K562 (cell line): ENCODE measurements at regions not wholly inside any gene's neighbourhood (a gene's known extent, or its start where the extent isn't known, plus 50 kb on each side); places are given as distances from the start of the nearest gene placed in this dataset.

Source experiments
- ATAC-seq: fragments of 200-7000 bp; cut with Tn5 transposase; 3 replicates; pipeline ENCODE4 v1.9.1; 2020; ENCODE audit warnings: moderate library complexity
- BruUV-seq: library from RNA; stranded (reverse); fragments of 400-500 nt; replicated peaks from 2 replicates; lab custom pipeline; 2021; lab: Mats Ljungman, UMichigan
- CTCF ChIA-PET: fragments of 300-600 bp; formaldehyde crosslinking; extraction: SDS; loops from one replicate; lab custom pipeline; 2021; ENCODE audit warnings: low intra/inter-chr PET ratio; lab: Yijun Ruan, JAX
- POLR2A ChIA-PET: fragments of 300-600, 350-650 bp; sonication (Branson Sonifier 250); formaldehyde crosslinking; extraction: SDS; loops from one replicate; lab custom pipeline; 2021; ENCODE audit warnings: antibody characterized with exemption, inconsistent platforms; lab: Yijun Ruan, JAX
- DNase-seq, 4 experiments: peaks; one replicate each; pipeline versions ENCODE4 v3.0.0 to v3.0.0-alpha.2; 2011 to 2018; ENCODE audit warnings: low spot score in 3 of 4, mixed read lengths in 3 of 4; ENCODE audit errors: extremely low read depth in 1 of 4
- FAIRE-seq: peaks from 2 replicates; lab custom pipeline; 2011; peaks lifted over from hg19 to GRCh38; lab: Jason Lieb, UNC
- H2AFZ ChIP-seq: 2 replicates; pipeline ENCODE4 v1.6.0; 2011; ENCODE audit warnings: low read depth, low read length, control low read depth, inconsistent platforms
- H3K27ac ChIP-seq: fragments of 200-600 bp; 3 replicates; pipeline ENCODE4 v1.8.0; 2011; ENCODE audit warnings: low read depth, mild to moderate bottlenecking, control low read depth, inconsistent platforms, low read length, moderate library complexity, mixed read lengths; ENCODE audit errors: extremely low read depth
- H3K27me3 ChIP-seq, 2 experiments: fragments of 300-600 bp in 1 of 2; 2 replicates in 1 of 2; 3 replicates in 1 of 2; pipeline versions ENCODE4 v1.6.0 to v1.8.0; 2011; ENCODE audit warnings: inconsistent platforms in 2 of 2, low read length in 2 of 2, mild to moderate bottlenecking in 1 of 2, mixed read lengths in 1 of 2, moderate library complexity in 1 of 2; ENCODE audit not compliant: control insufficient read depth in 2 of 2, insufficient read depth in 2 of 2
- H3K36me3 ChIP-seq: fragments of 300-600 bp; 3 replicates; pipeline ENCODE4 v1.8.0; 2011; ENCODE audit warnings: mild to moderate bottlenecking, low read length, inconsistent platforms; ENCODE audit not compliant: control insufficient read depth, insufficient read depth
- H3K4me1 ChIP-seq, 2 experiments: fragments of 200-600 bp in 1 of 2; replicated peaks in 1 of 2; 2 replicates in 1 of 2; 3 replicates in 1 of 2; pipeline versions ENCODE4 v1.5.1 to v1.8.0; 2011; ENCODE audit warnings: inconsistent platforms in 2 of 2, low read length in 2 of 2, mild to moderate bottlenecking in 1 of 2, mixed read lengths in 1 of 2, moderate library complexity in 1 of 2; ENCODE audit not compliant: control insufficient read depth in 2 of 2, insufficient read depth in 2 of 2
- H3K4me2 ChIP-seq: 2 replicates; pipeline ENCODE4 v1.6.1; 2011; ENCODE audit warnings: low read length, control low read depth, inconsistent platforms, mixed read lengths; ENCODE audit not compliant: insufficient read depth
- H3K4me3 ChIP-seq: fragments of 200-600 bp; sonication (generic), shearing (Covaris generic); 2 replicates; pipeline ENCODE4 v1.5.1; 2016; ENCODE audit warnings: control low read depth, inconsistent platforms
- H3K79me2 ChIP-seq: fragments of 200-600 bp; 3 replicates; pipeline ENCODE4 v1.8.0; 2011; ENCODE audit warnings: low read length, inconsistent platforms; ENCODE audit not compliant: control insufficient read depth, insufficient read depth
- H3K9ac ChIP-seq, 2 experiments: 2 replicates each; pipeline versions ENCODE4 v1.6.0 to v1.6.1; 2011; ENCODE audit warnings: low read depth in 2 of 2, low read length in 2 of 2, control low read depth in 1 of 2, inconsistent platforms in 1 of 2, mild to moderate bottlenecking in 1 of 2, mixed read lengths in 1 of 2; ENCODE audit not compliant: insufficient read depth in 1 of 2
- H3K9me1 ChIP-seq: one replicate; pipeline ENCODE4 v1.6.0; 2011; ENCODE audit warnings: inconsistent platforms, mild to moderate bottlenecking, low read length, moderate library complexity; ENCODE audit not compliant: control insufficient read depth, insufficient read depth
- H3K9me3 ChIP-seq: replicated peaks from 2 replicates; pipeline ENCODE4 v1.5.1; 2011; ENCODE audit warnings: low read depth, low read length, inconsistent platforms; ENCODE audit not compliant: control insufficient read depth, insufficient read depth
- H4K20me1 ChIP-seq: replicated peaks from 2 replicates; pipeline ENCODE4 v1.6.1; 2011; ENCODE audit warnings: low read length, inconsistent platforms, mixed read lengths; ENCODE audit not compliant: control insufficient read depth, insufficient read depth
- BCLAF1 ChIP-seq, 2 experiments: fragments of 450-650 bp in 1 of 2; IDR thresholded peaks; 2 replicates each; pipeline ENCODE4 v1.6.1; 2011 to 2017; ENCODE audit warnings: low read depth in 2 of 2, antibody characterized with exemption in 1 of 2, borderline replicate concordance in 1 of 2, low read length in 1 of 2, mild to moderate bottlenecking in 1 of 2, mixed read lengths in 1 of 2; ENCODE audit not compliant: control insufficient read depth in 1 of 2
- ESRRA ChIP-seq: fragments of 450-650 bp; IDR thresholded peaks from 2 replicates; pipeline ENCODE4 v1.6.1; 2014; ENCODE audit warnings: low read depth, mild to moderate bottlenecking, moderate library complexity, borderline replicate concordance
- PPARD ChIP-seq: fragments of 250-450 bp; sonication (Bioruptor Pico); IDR thresholded peaks from 2 replicates; pipeline ENCODE4 v1.8.0; 2022; ENCODE audit warnings: inconsistent platforms, mild to moderate bottlenecking, moderate library complexity
- SOX6 ChIP-seq: fragments of 450-650 bp; IDR thresholded peaks from 2 replicates; pipeline ENCODE4 v1.6.1; 2014; ENCODE audit warnings: mild to moderate bottlenecking
- TAF9B ChIP-seq: fragments of 450-650 bp; IDR thresholded peaks from 2 replicates; pipeline ENCODE4 v1.6.1; 2018; ENCODE audit warnings: mild to moderate bottlenecking; ENCODE audit not compliant: partially characterized antibody
- YBX1 ChIP-seq: fragments of 450-650 bp; IDR thresholded peaks from 2 replicates; pipeline ENCODE4 v1.7.1; 2016; ENCODE audit warnings: mild to moderate bottlenecking
- ZBTB43 ChIP-seq: sonication (generic); formaldehyde crosslinking; IDR thresholded peaks from 2 replicates; pipeline ENCODE4 v1.8.0; 2023; ENCODE audit warnings: mild to moderate bottlenecking, missing genetic modification reagents
- ZFP30 ChIP-seq: fragments of 250-450 bp; sonication (Bioruptor Pico); IDR thresholded peaks from 2 replicates; pipeline ENCODE4 v1.8.0; 2022; ENCODE audit warnings: moderate library complexity, mild to moderate bottlenecking, inconsistent platforms, borderline replicate concordance
- ZNF717 ChIP-seq: fragments of 250-450 bp; sonication (Bioruptor Pico); IDR thresholded peaks from 2 replicates; pipeline ENCODE4 v1.5.0; 2021
- ZNF778 ChIP-seq: fragments of 450-650 bp; formaldehyde crosslinking; IDR thresholded peaks from 2 replicates; pipeline ENCODE4 v1.4.0; 2020; ENCODE audit warnings: mild to moderate bottlenecking, moderate library complexity
- WGBS: fragments of 100-300 bp; shearing (Covaris generic); methylation state at CpG from one replicate; pipeline ENCODE4 v1.1.6; 2016; ENCODE audit warnings: low coverage, mixed read lengths; ENCODE audit not compliant: insufficient coverage; ENCODE audit errors: missing lambda C conversion rate; 5-methylcytosine and 5-hydroxymethylcytosine counted together
- in situ Hi-C: fragments of 300-500 bp; cut with MboI; formaldehyde crosslinking; loops from 4 replicates; pipeline ENCODE4 v1.15.0; 2018; ENCODE audit warnings: inconsistent platforms, mixed read lengths
- intact Hi-C: fragments of 100-400 bp; cut with micrococcal nuclease; formaldehyde crosslinking; loops from 2 replicates; pipeline ENCODE4 v1.14.2; 2022
- TF ChIP-seq, protein P1 (sequence below): fragments of 450-650 bp; formaldehyde crosslinking; IDR thresholded peaks from 2 replicates; pipeline ENCODE4 v1.4.0; 2020; ENCODE audit warnings: mild to moderate bottlenecking, moderate library complexity

- no peak overlapping the region for H3K27ac ChIP-seq
- H3K36me3 ChIP-seq = no peaks in the 10 kb centered on the region
- H2AFZ ChIP-seq = no peak overlapping the region
- no peaks in the 10 kb centered on the region for H3K9me3 ChIP-seq
- H3K9ac ChIP-seq = no peak overlapping the region
- H3K9me1 ChIP-seq = no peaks in the 10 kb centered on the region
- no peaks in the 10 kb centered on the region for H4K20me1 ChIP-seq
- POLR2A ChIA-PET = no interaction called here
- no peaks in the 10 kb centered on the region for H3K79me2 ChIP-seq
- TF ChIP-seq ESRRA = no peak
- no peak for TF ChIP-seq SOX6
- TF ChIP-seq ZBTB43 = no peak
- TF ChIP-seq TAF9B = no peak
- TF ChIP-seq BCLAF1 (IDR thresholded peaks at IDR 0.05; ENCODE audit: borderline replicate concordance in 1 of 2, control insufficient read depth in 1 of 2, low read depth in 2 of 2, low read length in 1 of 2) = no peak
- TF ChIP-seq YBX1 = no peak
- no peak for TF ChIP-seq ZNF717 (CRISPR knock-in tag)
- TF ChIP-seq PPARD = no peak
- TF ChIP-seq, protein P1, sequence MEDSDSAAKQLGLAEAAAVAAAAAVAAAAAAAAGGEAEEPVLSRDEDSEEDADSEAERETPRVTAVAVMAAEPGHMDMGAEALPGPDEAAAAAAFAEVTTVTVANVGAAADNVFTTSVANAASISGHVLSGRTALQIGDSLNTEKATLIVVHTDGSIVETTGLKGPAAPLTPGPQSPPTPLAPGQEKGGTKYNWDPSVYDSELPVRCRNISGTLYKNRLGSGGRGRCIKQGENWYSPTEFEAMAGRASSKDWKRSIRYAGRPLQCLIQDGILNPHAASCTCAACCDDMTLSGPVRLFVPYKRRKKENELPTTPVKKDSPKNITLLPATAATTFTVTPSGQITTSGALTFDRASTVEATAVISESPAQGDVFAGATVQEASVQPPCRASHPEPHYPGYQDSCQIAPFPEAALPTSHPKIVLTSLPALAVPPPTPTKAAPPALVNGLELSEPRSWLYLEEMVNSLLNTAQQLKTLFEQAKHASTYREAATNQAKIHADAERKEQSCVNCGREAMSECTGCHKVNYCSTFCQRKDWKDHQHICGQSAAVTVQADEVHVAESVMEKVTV (CRISPR knock-in tag) = no peak
- no peak for TF ChIP-seq ZNF778
- TF ChIP-seq ZFP30 (CRISPR knock-in tag) = no peak
- no peak overlapping the region for H3K4me3 ChIP-seq
- intact Hi-C loops = no loop called here
- no peak for FAIRE-seq
- no peak overlapping the region for H3K4me2 ChIP-seq
- in situ Hi-C loops = no loop called here
- H3K27me3 ChIP-seq = no peaks in the 10 kb centered on the region; a peak in 2 of 5 replicates
- no peak for DNase-seq
- no peaks in the 10 kb centered on the region for H3K4me1 ChIP-seq
- CTCF ChIA-PET = no interaction called here
- BruUV-seq = no TSS peak
- no peak for ATAC-seq
- 3% methylated on average over 9 of the region's 10 CpGs for WGBS
These were observed 172.1 kb upstream of the RFC3 start for GRCh38 chr13:33645591-33646554.
